GM21360 (cell line): ENCODE measurements at regions not wholly inside any gene's neighbourhood (a gene's known extent, or its start where the extent isn't known, plus 50 kb on each side); places are given as distances from the start of the nearest gene placed in this dataset.
A peak's percentile ranks its signal among the peaks of the same experiment; 100 is the strongest.

Experiments used
- ATAC-seq: cut with Tn5 transposase; IDR thresholded peaks from one replicate; pipeline ENCODE4 v1.9.1; 2021; ENCODE audit warnings: mild to moderate bottlenecking, moderate library complexity; ENCODE audit not compliant: unreplicated experiment

- no peak for ATAC-seq
Observed at GRCh38 chr5:82387001-82387818, 109.1 kb upstream of the RPS23 start.

GRCh38 chr5:82386576-82386975 is 108.4 kb upstream of the RPS23 start:
- no peak for ATAC-seq

- ATAC-seq = no peak
Observed at GRCh38 chr5:82384034-82384750, 106.0 kb upstream of the RPS23 start.

- ATAC-seq = no peak
Observed at GRCh38 chr5:82381591-82381990, 103.4 kb upstream of the RPS23 start.

GRCh38 chr5:82376307-82376706 is 98.2 kb upstream of the RPS23 start:
- ATAC-seq = no peak

GRCh38 chr5:82375488-82376244 is 97.5 kb upstream of the RPS23 start:
- no peak for ATAC-seq

- ATAC-seq = no peak
Observed at GRCh38 chr5:82374637-82375036, 96.5 kb upstream of the RPS23 start.

GRCh38 chr5:82367930-82368329 is 89.8 kb upstream of the RPS23 start:
- ATAC-seq = no peak

GRCh38 chr5:82365744-82366228 is 87.6 kb upstream of the RPS23 start:
- ATAC-seq = no peak

GRCh38 chr5:82365026-82365425 is 86.9 kb upstream of the RPS23 start:
- ATAC-seq = no peak

- no peak for ATAC-seq
Observed at GRCh38 chr5:82364497-82364896, 86.3 kb upstream of the RPS23 start.

- no peak for ATAC-seq
Observed at GRCh38 chr5:82363524-82363923, 85.4 kb upstream of the RPS23 start.

- no peak for ATAC-seq
Observed at GRCh38 chr5:82362636-82363035, 84.5 kb upstream of the RPS23 start.

GRCh38 chr5:82360022-82360421 is 81.9 kb upstream of the RPS23 start:
- ATAC-seq = no peak

- no peak for ATAC-seq
Observed at GRCh38 chr5:82359272-82359671, 81.1 kb upstream of the RPS23 start.

- ATAC-seq = no peak
Observed at GRCh38 chr5:82358457-82358856, 80.3 kb upstream of the RPS23 start.

GRCh38 chr5:82356808-82357671 is 78.9 kb upstream of the RPS23 start:
- ATAC-seq = peak; percentile 44

GRCh38 chr5:82356021-82356420 is 77.9 kb upstream of the RPS23 start:
- ATAC-seq = no peak

GRCh38 chr5:82355496-82355895 is 77.3 kb upstream of the RPS23 start:
- no peak for ATAC-seq

GRCh38 chr5:82355053-82355452 is 76.9 kb upstream of the RPS23 start:
- ATAC-seq = no peak

- no peak for ATAC-seq
Observed at GRCh38 chr5:82354543-82354942, 76.4 kb upstream of the RPS23 start.
